ENCODE measurements at regions not wholly inside any gene's neighbourhood (a gene's known extent, or its start where the extent isn't known, plus 50 kb on each side); places are given as distances from the start of the nearest gene placed in this dataset.

DNA sequence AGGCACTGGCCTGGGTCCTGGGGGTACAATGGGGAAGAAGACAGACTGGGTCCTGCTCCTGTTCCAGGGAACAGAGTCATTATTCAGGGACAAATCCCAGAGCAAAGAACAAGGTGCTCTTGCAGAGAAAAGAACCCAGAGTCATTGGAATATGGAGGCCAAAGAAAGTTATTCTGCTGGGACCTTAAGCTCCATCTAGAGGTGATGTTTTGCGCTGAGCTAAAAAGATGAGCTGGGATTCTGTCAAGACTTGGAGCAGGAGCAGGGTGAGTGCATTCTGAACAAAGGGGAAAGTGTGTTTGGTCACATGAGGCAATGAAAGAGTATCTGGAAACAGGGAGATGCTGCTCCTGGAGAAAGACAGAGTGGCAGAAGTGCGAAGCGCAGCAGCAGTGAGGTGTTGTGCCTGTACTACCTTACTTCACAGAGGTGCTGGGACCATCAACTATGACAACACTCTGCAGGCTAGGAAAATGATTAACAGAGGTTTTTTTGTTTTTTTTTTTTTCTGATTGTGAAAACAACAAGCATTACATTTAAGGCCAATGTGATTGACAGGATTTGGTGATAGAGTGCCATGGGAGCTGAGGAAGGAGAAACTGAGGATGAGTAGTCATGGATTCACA lies 95.3 kb upstream of the TNFSF11 start:
- H3K27ac Mint-ChIP-seq (ENCODE audit: low read depth, unreplicated experiment): no peak overlapping the region
- H3K4me3 Mint-ChIP-seq (ENCODE audit: unreplicated experiment): no peak overlapping the region
- intact Hi-C loops (cut with micrococcal nuclease): loop anchor here (1.0 kb wide), 1 partner anchor 144 kb away; no protein-coding TSS in a partner anchor
- H3K9me3 Mint-ChIP-seq (ENCODE audit: unreplicated experiment): no peaks in the 10 kb centered on the region
- TF ChIP-seq, protein P1, sequence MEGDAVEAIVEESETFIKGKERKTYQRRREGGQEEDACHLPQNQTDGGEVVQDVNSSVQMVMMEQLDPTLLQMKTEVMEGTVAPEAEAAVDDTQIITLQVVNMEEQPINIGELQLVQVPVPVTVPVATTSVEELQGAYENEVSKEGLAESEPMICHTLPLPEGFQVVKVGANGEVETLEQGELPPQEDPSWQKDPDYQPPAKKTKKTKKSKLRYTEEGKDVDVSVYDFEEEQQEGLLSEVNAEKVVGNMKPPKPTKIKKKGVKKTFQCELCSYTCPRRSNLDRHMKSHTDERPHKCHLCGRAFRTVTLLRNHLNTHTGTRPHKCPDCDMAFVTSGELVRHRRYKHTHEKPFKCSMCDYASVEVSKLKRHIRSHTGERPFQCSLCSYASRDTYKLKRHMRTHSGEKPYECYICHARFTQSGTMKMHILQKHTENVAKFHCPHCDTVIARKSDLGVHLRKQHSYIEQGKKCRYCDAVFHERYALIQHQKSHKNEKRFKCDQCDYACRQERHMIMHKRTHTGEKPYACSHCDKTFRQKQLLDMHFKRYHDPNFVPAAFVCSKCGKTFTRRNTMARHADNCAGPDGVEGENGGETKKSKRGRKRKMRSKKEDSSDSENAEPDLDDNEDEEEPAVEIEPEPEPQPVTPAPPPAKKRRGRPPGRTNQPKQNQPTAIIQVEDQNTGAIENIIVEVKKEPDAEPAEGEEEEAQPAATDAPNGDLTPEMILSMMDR (IDR thresholded peaks at IDR 0.05; ENCODE audit: unreplicated experiment): peak; percentile 28
- DNase-seq (ENCODE audit: unreplicated experiment): peak; percentile 45
- H3K27me3 Mint-ChIP-seq (ENCODE audit: insufficient read depth, unreplicated experiment): no peaks in the 10 kb centered on the region
- H3K36me3 Mint-ChIP-seq (ENCODE audit: insufficient read depth, unreplicated experiment): no peaks in the 10 kb centered on the region
- no peaks in the 10 kb centered on the region for H3K4me1 Mint-ChIP-seq (ENCODE audit: insufficient read depth, unreplicated experiment)
- CTCF ChIA-PET: interaction anchor here (0.6 to 1.1 kb wide), 11 partner anchors 55 to 638 kb away, joined by 3 to 5 read pairs (median 3); no protein-coding TSS in a partner anchor
- POLR2A ChIA-PET: no interaction called here
- no TSS peak for BruUV-seq (replicated peaks)

DNA sequence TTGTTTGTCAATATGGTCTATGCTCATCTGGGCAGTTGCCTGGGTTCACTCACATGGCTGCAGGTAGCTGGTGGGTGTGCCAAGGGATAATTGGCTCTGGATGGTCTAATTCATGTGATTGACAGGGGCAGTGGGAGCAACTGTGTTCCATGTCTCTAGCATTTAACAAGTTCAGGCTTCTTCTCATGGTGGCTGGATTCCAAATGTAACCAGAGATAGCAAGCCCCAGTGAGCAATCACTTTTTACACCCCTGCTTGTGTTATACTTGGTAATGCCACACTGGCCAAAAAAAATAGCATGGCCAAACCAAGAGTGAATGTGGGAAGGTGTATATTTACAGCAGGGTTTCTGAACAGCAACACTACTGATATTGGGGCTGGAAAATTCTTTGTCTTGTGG lies 89.6 kb upstream of the TNFSF11 start:
- intact Hi-C loops (cut with micrococcal nuclease): no loop called here
- peak; percentile 88 for DNase-seq (ENCODE audit: unreplicated experiment)
- no peaks in the 10 kb centered on the region for H3K27me3 Mint-ChIP-seq (ENCODE audit: insufficient read depth, unreplicated experiment)
- H3K4me3 Mint-ChIP-seq (ENCODE audit: unreplicated experiment): no peak overlapping the region
- no TSS peak for BruUV-seq (replicated peaks)
- CTCF ChIA-PET: no interaction called here
- peaks cover 37% of the 10 kb centered on the region for H3K4me1 Mint-ChIP-seq (ENCODE audit: insufficient read depth, unreplicated experiment)
- no peaks in the 10 kb centered on the region for H3K9me3 Mint-ChIP-seq (ENCODE audit: unreplicated experiment)
- POLR2A ChIA-PET: interaction anchor here (0.5 to 1.1 kb wide), 4 partner anchors 9 to 112 kb away, joined by 3 to 4 read pairs (median 3); no protein-coding TSS in a partner anchor
- TF ChIP-seq, protein P1 (IDR thresholded peaks at IDR 0.05; ENCODE audit: unreplicated experiment): no peak
- H3K27ac Mint-ChIP-seq (ENCODE audit: low read depth, unreplicated experiment): no peak overlapping the region
- H3K36me3 Mint-ChIP-seq (ENCODE audit: insufficient read depth, unreplicated experiment): peaks cover 3% of the 10 kb centered on the region

DNA sequence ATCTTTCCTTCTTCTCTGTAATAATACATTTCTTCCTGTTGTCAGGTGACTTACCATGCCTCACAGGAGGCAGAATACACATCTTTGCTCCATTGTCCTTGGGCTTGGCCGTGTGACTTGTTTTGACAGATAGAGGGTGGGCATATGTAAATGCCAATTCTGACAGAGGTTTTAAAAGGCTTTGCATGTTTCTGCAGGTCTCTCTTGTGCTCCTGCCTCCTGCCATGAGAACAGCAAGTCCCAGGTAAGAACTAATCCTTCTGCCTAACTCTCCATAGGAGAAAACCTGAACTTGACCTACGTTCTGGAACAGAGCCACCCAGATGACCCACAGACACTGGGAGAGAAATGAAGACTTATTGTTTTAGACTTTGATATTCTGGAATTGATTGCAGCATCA lies 88.7 kb upstream of the TNFSF11 start:
- peak overlapping the region; percentile 11 for H3K4me3 Mint-ChIP-seq (ENCODE audit: unreplicated experiment)
- POLR2A ChIA-PET: interaction anchor here (0.6 kb wide), 1 partner anchor 12 kb away, joined by 3 read pairs; no protein-coding TSS in a partner anchor
- no peaks in the 10 kb centered on the region for H3K9me3 Mint-ChIP-seq (ENCODE audit: unreplicated experiment)
- no TSS peak for BruUV-seq (replicated peaks)
- TF ChIP-seq, protein P1 (IDR thresholded peaks at IDR 0.05; ENCODE audit: unreplicated experiment): no peak
- DNase-seq (ENCODE audit: unreplicated experiment): peak; percentile 84
- peak overlapping the region; percentile 9 for H3K27ac Mint-ChIP-seq (ENCODE audit: low read depth, unreplicated experiment)
- peaks cover 6% of the 10 kb centered on the region for H3K36me3 Mint-ChIP-seq (ENCODE audit: insufficient read depth, unreplicated experiment)
- intact Hi-C loops (cut with micrococcal nuclease): no loop called here
- H3K27me3 Mint-ChIP-seq (ENCODE audit: insufficient read depth, unreplicated experiment): no peaks in the 10 kb centered on the region
- peaks cover 39% of the 10 kb centered on the region for H3K4me1 Mint-ChIP-seq (ENCODE audit: insufficient read depth, unreplicated experiment)
- CTCF ChIA-PET: no interaction called here

DNA sequence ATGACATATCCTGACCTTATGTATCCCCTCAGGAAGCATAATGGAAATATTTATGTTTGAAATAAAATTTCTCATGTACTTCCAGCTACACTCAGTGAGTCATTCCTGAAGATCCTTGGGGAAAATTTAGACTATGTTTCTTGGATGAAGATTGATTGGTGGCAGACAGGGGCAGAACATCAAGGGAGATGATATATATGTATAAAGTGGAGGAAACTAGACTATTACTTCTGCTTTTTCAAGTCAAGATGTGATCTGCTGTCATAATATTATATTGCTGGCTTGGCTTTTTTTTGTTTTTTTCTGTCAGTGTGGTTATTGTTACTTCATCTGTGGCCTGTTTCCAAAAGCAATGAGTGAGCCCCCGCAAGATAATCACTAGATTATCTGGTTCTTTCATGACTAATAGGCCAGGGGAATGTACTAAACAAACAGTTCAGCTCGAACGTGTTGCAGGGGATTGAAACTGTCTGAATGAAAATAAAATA lies 87.2 kb upstream of the TNFSF11 start:
- ChIA-PET POLR2A (interaction anchor here (1.4 kb wide), 1 partner anchor 215 kb away, joined by 4 read pairs; the partner anchor contains the start of gene AKAP11), CTCF (interaction anchor here (0.6 kb wide), 2 partner anchors 9 to 722 kb away, joined by 3 to 4 read pairs; no protein-coding TSS in a partner anchor)
- Mint-ChIP-seq H3K27me3 (ENCODE audit: insufficient read depth, unreplicated experiment) (no peaks in the 10 kb centered on the region), H3K27ac (ENCODE audit: low read depth, unreplicated experiment) (peak overlapping the region; percentile 24), H3K9me3 (ENCODE audit: unreplicated experiment) (no peaks in the 10 kb centered on the region), H3K36me3 (ENCODE audit: insufficient read depth, unreplicated experiment) (peaks cover 6% of the 10 kb centered on the region), H3K4me1 (ENCODE audit: insufficient read depth, unreplicated experiment) (peaks cover 48% of the 10 kb centered on the region), H3K4me3 (ENCODE audit: unreplicated experiment) (peak overlapping the region; percentile 33)
- BruUV-seq (replicated peaks): no TSS peak
- DNase-seq (ENCODE audit: unreplicated experiment): peak; percentile 89
- intact Hi-C loops (cut with micrococcal nuclease): loop anchor here (1.0 kb wide), 1 partner anchor 12 kb away; no protein-coding TSS in a partner anchor
- TF ChIP-seq, protein P1 (IDR thresholded peaks at IDR 0.05; ENCODE audit: unreplicated experiment): no peak
